Mucosa of gallbladder (tissue), 1 donor: ENCODE measurements at regions not wholly inside any gene's neighbourhood (a gene's known extent, or its start where the extent isn't known, plus 50 kb on each side); places are given as distances from the start of the nearest gene placed in this dataset.

Experiments used
- DNase-seq: peaks from one replicate; pipeline ENCODE4 v3.0.0-alpha.2; 2020; ENCODE audit warnings: low spot score
- donor health status: DM: no; HTN: no; CAD: no.

DNA sequence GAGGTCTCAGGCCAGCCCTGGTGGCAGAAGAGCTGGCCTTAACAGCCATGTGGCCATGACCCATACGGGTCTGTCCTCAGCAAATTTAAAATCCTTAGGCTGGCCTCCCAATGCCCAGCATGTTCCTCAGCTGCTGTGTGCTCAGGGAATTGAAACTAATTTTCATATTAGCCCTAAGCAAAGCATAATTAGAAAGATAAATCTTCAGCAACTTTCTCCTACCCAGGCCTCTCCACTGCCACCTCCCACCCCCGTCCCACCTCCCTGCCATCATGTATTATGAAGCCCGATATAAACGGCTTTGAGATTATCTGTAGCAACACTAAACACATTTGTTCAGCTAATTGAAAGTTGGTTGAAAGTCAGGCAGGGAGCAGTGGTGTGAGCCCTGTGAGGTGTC, 178.8 kb upstream of the NTM start:
- no peak for DNase-seq

DNA sequence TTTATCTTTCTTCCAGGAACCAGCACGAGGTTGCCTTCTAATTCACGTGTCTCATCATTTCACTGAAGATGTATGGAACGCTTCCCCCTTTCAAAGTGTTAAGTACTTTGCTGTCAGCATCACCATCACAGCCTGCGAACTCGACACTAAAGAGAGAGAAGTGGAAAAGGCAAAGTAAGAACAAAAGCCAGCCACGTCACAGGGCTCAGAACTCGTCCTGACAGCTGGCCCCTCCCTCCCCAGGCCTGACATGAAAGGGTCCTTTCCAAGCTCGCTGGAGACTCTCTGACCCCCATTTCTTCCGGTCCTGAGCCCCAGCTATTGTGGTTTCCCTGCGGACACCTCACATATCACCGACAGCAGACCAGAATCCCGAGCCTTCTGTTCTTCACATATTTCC, 177.8 kb upstream of the NTM start:
- no peak for DNase-seq

DNA sequence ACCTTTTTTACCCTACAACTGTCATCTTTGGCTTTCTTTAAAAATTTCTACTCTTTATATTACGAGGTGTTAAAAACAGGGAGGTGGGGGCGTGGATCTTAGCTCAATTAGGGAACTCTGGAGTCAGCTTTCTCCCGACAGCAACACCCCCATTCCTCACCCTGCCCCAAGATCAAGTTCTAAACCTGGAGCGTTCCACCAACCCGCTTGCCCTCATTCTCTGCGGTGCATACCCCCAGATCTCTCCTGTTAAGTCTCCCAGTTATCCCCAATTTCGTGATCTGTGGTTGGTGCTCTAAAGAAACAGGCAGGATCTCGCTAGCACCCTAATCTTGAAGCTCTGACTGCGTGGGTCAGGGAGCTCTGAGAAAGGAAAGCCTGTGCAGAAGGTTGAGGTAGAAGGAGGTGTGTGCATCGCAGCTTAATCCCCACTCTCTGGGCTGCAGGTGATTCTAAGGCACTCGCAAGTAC, 177.3 kb upstream of the NTM start:
- no peak for DNase-seq

DNA sequence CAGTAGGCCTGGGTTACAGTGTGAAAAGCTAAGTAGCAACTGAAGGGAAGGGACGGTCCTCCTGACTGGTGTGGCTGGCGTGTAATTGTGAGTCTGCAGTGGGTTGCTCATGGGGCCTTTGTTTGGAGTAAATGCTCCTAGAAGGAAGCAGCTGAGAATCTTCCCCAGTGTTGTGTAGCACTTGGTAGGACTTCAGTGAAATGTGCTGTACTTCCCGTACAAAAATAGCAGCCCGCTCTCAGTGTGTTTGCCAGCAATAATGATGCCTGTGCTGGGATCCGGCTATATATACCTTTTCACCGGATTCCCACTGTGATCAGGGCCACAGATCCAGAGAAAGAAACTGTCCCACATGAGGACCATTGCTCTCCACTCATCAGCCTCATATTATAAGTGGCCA, 175.7 kb upstream of the NTM start:
- no peak for DNase-seq

DNA sequence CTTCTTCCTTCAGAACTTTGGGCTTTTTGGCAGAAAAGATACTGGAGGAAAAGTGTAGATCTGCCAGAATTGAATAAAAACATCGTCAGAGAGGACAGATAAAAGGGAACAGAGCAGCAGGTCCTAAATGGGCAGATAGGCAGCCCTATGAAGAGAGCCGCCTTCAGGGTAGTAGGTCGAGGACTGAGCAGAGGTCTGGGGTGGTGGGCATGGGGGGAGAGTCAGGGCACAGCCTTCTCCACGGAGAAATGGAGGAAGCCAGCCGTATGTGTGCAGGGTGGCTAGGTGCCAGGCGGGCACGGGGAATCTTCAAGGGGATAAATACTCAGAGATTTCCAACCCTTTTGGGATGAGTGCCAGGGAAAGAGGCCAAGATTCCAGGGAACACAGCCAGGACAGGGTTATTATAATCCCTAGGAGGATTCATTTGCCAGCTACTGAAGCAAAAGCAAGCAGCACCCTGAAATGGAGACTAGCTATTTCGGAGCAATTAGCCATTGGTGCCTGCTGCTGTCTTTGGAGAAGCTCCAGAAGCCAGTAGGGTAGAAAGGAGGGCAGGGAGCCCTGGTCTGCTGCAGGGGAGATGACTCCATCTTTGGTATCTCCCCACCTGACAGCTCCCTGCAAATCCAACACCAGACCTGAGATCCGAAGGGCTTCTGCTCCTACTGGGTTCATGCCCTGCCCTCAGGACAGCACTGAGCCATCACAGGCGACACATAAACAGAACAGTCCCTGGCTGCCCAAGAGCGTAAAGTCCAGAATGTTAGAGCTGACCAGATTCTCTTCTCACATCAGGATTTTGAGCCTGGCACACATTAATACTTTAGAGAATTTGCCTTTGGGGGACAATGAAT, 174.5 kb upstream of the NTM start:
- peak; percentile 65 for DNase-seq

DNA sequence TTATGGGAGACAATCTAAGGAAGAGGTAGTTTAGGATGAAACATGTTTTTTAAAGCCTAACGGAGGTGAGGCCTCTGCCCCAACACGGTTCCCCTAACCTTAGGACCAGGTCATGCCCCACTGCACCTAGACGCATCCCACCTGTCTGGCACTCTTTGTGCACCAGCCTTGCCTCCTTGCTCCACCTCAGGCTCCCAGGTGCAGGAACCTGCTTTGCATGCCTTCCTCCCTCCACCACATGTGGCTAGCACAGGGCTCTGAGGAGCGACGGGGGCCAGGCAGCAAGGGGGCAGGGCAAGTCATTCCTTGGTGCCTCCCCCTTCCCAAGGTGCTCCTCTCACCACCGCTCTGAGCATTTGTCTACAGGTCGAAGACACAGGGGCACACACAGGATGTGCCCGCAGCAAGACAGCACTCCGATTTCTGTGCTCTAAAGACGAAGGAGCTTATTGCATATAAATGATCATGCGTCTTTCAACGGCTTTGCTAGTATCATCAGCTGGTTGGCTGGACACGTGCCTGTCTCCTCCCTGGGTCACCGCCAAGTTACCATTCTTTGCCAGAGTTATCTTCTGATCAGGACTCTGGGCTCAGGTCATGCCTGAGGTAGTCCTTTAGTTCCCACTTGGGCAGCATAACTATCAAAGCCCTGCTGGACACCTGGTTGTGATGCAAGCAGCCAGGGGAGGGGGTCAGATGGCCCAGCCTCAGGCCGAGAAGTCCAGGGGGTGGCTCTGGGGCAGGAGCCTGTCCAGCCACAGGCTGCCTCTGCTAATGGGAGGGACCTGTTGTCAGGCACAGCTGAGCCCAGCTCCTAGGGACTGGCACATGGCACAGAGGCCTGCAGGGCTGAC, 172.0 kb upstream of the NTM start:
- no peak for DNase-seq

DNA sequence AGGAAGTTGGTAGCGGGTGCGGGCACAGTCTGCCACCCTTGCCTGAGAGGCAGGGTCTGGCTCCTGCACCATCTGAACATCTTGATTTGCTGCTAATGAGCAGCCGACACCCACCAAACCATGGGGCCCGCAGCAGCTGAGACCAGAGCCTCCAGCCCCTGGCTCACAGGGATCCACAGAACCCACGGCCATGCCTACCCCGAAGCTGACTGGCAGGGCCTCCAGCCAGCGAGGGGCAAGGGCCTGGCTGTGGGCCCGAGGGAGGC, 171.5 kb upstream of the NTM start:
- DNase-seq: no peak

DNA sequence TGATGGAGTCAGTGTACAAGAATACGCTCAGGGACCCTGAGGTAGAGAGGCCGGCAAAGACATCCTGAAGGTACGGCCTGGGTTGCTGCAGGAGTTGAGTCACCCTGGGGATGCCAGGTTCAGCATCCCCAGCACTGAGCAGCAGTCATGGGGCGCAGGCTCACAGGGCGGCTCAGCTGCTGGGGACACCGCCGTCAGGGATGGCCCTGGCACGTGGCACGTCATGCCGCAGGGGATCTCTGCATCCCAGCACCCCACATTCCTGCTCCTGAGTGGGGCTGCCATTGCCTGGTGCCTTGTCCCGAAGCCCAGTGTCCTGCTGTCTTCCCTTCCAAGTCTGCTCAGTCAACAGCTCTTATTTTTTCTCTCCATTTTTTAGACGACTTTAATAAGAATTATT, 168.7 kb upstream of the NTM start:
- no peak for DNase-seq

DNA sequence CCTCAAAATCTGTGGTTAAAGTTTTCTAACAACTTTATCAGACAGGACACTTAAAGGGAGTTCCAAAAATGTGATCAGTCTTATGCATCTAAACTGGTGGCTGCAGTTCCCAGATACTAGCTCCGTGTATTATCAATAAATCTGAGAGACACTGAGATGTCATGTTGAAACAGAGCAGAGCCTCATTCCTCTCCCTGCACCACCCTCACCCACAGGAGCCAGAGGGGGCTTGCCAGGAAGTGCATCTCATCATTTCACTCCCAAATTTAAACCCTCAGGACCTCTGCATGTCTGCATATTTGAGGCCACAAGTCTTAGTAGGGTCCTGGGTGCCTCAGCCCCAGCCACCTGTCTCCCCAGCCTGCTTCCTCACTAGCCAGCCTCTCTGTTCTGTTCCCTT, 167.4 kb upstream of the NTM start:
- DNase-seq: no peak

DNA sequence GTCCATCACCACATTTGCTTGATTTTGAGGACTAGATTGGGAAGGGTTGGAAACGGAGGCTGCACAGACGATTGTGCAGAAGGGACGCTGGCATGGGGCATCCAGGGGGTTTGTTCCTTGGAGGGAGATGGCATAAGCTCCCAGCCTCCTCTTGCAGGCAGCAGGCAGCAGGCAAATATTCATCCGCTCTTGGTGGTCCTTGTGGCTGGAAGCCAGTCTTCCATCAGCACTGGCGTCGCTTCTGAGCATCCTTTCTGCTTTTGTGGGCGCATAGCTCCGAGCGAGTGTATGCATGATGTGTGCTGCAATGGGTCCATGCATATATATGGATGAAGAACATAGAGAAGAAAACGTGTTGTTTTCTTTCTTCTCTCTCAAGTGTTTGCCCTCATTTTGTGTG, 166.1 kb upstream of the NTM start:
- DNase-seq: no peak

DNA sequence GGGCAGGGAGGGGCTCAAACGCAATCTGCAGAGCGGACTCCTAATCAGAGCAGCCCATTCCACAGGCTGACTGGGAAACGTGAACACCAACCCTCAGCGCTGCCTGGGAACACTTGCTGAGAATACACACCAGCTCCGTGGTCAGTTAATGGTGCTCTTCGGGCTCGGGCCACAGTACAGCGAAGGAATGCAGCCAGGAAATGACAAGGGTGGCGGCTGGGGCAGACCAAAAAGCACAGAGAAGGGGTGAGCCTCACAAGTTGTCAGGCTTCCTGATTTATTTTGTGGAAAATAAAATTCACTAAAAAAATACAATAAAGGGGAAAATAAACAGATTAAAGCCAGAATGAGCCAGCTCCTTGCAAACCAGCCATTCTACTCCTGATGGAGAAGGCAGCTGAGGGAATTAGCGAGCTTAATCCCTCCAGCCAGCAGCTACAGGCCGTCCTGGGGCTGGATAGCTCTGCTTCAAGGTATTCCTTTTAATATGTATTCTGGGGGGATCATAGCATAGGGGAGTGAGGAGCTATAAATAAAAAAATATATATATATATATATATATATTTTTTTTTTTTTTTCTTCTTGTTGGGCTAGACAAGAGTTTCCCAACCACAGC, 165.5 kb upstream of the NTM start:
- no peak for DNase-seq

DNA sequence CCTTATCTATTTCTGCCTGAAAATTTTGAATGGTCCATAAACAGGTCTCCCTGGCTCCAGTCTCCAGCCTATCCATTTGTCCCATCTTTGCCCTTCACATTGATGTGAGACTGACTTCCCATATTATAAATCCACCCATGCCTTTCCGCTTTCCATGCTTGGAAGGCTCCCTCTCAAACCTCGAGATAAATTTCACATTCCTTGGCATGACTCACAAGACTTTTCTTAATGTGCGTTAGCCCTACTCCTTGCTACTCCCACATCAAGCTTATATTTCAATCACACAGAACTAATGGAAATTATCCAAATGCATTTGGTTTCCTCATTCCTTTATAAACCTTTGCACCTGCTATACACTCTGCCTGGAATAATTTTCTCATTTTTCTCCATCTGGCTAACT, 163.7 kb upstream of the NTM start:
- DNase-seq: no peak

DNA sequence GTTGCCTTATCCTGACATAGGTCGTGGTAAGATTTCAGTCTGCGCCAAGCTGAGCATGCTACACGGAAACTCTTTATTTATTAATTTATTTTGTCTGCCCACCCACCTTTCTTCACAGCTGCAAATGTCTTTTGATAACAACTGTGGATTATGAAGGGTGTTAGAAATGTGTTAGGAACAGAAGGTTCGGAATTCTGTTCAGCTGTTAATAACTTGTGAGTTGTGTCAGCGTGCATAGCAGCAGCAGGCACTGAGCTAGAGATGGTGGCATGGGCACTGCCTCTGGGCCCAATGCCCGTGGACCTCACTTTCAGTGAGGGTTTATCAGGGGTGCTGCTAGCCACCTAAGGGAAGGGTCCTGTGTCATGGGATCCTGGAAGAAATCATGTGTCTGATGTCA, 162.5 kb upstream of the NTM start:
- no peak for DNase-seq

DNA sequence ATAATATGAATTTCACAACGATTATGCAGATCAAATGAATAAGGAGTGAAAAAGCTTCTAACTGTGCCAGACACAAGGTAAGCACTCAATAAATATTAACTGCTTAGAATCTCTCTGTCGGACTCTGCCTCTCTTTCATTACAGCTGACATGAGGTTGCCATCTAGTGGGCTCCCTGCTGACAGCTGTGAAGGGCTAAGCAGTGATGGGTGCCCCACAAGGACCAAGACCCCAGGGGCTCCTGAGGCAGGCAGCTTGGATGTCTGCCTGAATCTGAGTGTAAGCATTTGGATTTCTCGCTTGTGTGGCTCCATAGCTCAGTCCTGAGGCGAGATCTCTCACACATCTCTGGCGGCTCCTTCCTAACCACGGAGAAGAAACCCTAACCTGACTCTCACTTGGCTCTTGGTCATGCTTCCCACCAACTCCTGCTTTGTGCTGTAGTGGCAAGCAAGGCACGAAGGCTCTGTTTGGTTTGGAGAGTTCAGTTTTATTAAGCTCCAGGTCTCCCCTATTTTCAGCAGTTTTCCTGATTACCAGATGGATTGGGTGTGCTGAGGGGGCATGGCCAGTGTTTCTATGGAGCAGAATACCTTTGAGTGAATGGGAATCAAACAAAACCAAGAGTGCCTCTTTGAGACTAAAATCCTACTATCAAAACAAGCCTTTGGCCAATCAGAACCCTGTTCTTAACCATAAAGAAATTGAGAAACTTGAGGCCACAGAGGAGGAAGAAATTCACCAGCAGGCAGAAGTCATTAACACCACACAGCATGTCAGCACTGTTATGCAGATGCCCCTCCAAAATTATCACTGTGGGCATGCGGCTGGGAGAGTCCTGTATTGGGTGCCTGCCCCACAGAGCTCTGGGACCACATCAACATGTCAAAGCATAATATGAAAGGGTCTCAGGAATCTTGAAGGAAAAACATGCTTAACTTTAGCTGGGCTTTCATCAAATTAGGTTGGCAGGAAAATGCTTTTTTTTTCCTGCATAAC, 152.8 kb upstream of the NTM start:
- no peak for DNase-seq

DNA sequence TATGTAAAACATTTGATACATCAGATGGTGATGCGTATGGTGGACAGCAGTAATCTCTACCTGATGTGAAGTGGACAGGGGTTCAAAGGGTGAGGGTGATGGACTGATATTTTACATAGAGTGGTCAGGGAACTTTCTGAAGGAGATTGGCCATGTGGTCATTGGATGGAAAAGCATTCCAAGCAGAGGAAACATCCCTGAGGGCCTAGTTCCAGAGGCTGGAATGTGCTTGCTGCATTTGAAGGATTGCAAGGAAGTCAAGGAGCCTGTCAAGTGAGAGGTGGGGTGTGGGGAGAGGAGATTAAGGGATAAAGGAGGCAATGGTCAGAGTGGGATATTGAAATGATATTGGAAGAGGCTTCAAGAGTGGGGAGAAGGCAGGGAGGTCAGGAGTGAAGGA, 151.9 kb upstream of the NTM start:
- DNase-seq: no peak

DNA sequence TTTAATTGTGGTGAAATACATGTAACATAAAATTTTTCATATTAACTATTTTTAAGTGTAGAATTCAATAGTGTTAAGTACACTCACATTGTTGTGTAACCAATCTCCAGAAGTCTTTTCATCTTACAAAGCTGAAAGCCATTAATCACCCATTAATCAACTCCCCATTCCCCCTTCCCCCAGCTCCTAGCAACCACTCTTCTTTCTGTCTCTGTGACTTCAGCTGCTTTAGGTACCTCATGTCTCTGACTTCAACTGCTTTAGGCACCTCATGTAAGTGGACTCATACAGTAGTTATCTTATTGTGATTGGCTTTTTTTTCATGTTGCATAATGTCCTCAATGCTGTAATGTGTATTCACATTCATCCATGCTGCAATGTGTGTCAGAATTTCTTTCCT, 150.8 kb upstream of the NTM start:
- DNase-seq: no peak

DNA sequence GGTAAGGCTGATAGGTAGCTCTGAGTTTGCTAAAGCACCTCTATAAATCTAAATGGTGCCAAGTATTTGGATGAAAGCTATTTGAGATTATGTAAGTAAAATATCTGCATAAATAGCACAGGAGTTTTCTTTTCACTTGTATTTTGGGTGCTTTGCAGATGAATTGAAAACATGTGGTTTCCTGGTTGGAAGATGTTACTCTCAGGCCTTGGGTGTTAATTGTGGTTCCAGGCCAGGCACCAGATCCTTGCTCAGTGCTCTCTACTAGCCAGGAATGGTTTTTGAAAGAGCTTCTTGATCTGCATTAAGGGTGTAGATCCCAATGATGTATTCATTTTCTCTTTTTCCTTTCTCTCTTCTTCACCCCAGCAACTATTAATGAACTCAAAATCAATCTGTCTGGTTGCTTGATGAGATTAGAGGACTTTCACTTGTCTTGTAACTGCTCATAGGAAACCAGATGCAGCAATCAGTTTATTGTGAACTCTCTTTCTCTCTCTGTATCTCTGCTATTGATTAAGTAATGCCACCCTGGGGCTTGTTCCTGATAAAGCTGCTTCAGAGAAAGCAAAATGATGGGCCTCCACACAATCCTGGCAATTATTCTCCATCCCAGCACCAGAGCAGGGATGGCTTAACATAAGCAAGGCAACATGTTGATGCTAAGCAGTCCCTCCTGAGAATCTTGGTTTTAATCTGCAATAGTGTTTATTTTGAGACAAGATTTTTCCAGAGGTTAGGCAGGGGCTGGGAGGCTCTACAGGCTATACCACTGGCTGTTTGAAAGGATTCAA, 147.0 kb upstream of the NTM start:
- no peak for DNase-seq

DNA sequence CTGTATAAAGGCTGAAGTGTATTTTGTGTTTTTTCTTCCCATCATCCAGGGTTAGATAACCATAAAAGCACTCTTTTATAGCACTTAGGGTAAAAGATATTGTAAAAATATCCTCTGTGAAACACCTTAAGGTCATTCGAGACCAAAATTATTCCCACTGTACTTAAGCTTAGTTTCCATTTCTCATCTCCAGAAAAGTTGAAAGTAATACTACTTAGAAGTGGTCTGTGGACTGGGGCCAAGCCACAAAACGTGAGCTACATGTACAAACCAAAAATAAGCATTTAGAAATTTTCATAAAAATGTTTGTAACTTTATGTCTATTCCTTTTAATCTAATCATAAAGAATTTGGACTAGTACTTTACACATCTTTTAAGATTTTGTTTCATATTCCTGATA, 142.0 kb upstream of the NTM start:
- no peak for DNase-seq

DNA sequence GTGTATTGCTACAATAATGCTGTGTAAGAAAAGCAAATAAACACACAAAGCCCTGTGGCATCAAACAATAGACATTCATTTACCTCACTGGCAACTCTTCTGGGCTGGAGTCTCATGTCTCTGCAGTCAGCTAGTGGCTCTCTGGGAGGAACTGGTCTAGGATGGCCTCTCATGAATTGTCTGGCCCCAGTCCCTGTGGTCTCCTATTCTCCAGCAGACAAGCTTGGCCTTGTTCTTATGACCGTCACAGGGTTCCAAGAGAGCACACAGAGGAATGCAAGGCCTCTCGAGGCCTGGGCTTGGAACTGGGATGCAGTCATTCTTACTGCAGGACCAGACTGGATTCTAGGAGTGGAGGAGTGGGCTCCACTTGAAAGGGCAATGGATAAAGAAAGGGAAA, 141.2 kb upstream of the NTM start:
- no peak for DNase-seq

DNA sequence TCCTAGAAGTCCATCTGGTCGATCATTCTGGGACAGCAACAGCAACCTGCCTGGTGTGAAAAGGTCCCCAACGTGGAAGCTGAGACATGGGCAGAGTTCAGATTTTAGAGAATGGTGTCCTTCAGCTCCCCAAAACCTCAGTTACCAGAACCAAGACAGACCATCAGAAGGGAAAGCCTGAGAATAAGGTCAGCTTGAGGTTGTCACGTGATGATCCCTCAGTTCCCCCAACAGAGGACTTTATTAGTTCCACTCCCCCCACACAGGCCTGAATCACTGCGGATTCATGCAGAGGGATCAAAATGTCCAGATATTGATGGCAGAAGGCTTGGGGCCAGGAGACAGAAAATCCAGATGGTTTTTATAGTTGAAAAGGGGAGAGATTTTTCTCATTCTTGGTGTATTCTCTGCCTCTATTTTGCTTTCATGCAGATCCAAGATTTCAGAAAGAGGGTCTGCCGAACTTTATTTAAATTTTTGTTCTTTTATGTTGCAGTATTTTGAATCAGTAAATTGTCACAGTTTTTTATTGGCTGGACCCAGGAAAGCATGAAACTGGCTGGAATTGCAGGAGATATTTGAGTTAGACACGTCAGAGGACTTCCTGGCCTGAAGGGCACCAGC, 139.0 kb upstream of the NTM start:
- no peak for DNase-seq
